IPS-11a (cell line): ENCODE measurements at regions not wholly inside any gene's neighbourhood (a gene's known extent, or its start where the extent isn't known, plus 50 kb on each side); places are given as distances from the start of the nearest gene placed in this dataset.

ENCODE experiments used
- H3K4me3 ChIP-seq: one replicate; pipeline ENCODE4 v1.5.1; 2013; ENCODE audit warnings: low read depth, low read length, control low read depth

- H3K4me3 ChIP-seq, result no peak overlapping the region
These were observed 469.5 kb upstream of the SALL3 start for GRCh38 chr18:78510091-78510490.

GRCh38 chr18:78510636-78511035 is 469.0 kb upstream of the SALL3 start:
- no peak overlapping the region for H3K4me3 ChIP-seq

GRCh38 chr18:78511666-78512601 is 467.7 kb upstream of the SALL3 start:
- H3K4me3 ChIP-seq, result no peak overlapping the region

- no peak overlapping the region for H3K4me3 ChIP-seq
These were observed 464.5 kb upstream of the SALL3 start for GRCh38 chr18:78514910-78515670.

- no peak overlapping the region for H3K4me3 ChIP-seq
These were observed 462.3 kb upstream of the SALL3 start for GRCh38 chr18:78517328-78517727.

- H3K4me3 ChIP-seq, result no peak overlapping the region
These were observed 461.6 kb upstream of the SALL3 start for GRCh38 chr18:78517973-78518372.

GRCh38 chr18:78518805-78519204 is 460.8 kb upstream of the SALL3 start:
- H3K4me3 ChIP-seq, result no peak overlapping the region

- no peak overlapping the region for H3K4me3 ChIP-seq
These were observed 460.1 kb upstream of the SALL3 start for GRCh38 chr18:78519394-78520062.

- H3K4me3 ChIP-seq, result no peak overlapping the region
These were observed 458.5 kb upstream of the SALL3 start for GRCh38 chr18:78521136-78521535.

- H3K4me3 ChIP-seq, result no peak overlapping the region
These were observed 457.9 kb upstream of the SALL3 start for GRCh38 chr18:78521744-78522143.

- no peak overlapping the region for H3K4me3 ChIP-seq
These were observed 457.1 kb upstream of the SALL3 start for GRCh38 chr18:78522507-78522906.

- no peak overlapping the region for H3K4me3 ChIP-seq
These were observed 455.8 kb upstream of the SALL3 start for GRCh38 chr18:78523850-78524249.

GRCh38 chr18:78525366-78526111 is 454.1 kb upstream of the SALL3 start:
- no peak overlapping the region for H3K4me3 ChIP-seq

GRCh38 chr18:78526275-78526674 is 453.3 kb upstream of the SALL3 start:
- no peak overlapping the region for H3K4me3 ChIP-seq

GRCh38 chr18:78526923-78527711 is 452.5 kb upstream of the SALL3 start:
- no peak overlapping the region for H3K4me3 ChIP-seq

- H3K4me3 ChIP-seq, result no peak overlapping the region
These were observed 451.6 kb upstream of the SALL3 start for GRCh38 chr18:78527984-78528383.

GRCh38 chr18:78528411-78529258 is 451.0 kb upstream of the SALL3 start:
- no peak overlapping the region for H3K4me3 ChIP-seq

GRCh38 chr18:78531637-78532036 is 448.0 kb upstream of the SALL3 start:
- H3K4me3 ChIP-seq, result no peak overlapping the region
